ENCODE measurements at regions not wholly inside any gene's neighbourhood (a gene's known extent, or its start where the extent isn't known, plus 50 kb on each side); places are given as distances from the start of the nearest gene placed in this dataset.

GRCh38 chr4:179509489-179509888 lies 2067.3 kb upstream of the AGA start:
- H3K4me3 ChIP-seq (ENCODE audit: low read length), result no peak overlapping the region
- DNase-seq (ENCODE audit: low read depth), result no peak
- TF ChIP-seq CTCF (conservative IDR thresholded peaks at IDR 0.05; ENCODE audit: low read length), result no peak

GRCh38 chr4:179521952-179522351 lies 2079.7 kb upstream of the AGA start:
- H3K4me3 ChIP-seq (ENCODE audit: low read length), result no peak overlapping the region
- TF ChIP-seq CTCF (conservative IDR thresholded peaks at IDR 0.05; ENCODE audit: low read length), result no peak
- DNase-seq (ENCODE audit: low read depth), result no peak

- DNase-seq (ENCODE audit: low read depth), result no peak
- no peak for TF ChIP-seq CTCF (conservative IDR thresholded peaks at IDR 0.05; ENCODE audit: low read length)
- no peak overlapping the region for H3K4me3 ChIP-seq (ENCODE audit: low read length)
Observed at GRCh38 chr4:179530958-179531357, 2088.7 kb upstream of the AGA start.

- H3K4me3 ChIP-seq (ENCODE audit: low read length), result no peak overlapping the region
- no peak for TF ChIP-seq CTCF (conservative IDR thresholded peaks at IDR 0.05; ENCODE audit: low read length)
- no peak for DNase-seq (ENCODE audit: low read depth)
Observed at GRCh38 chr4:179536694-179537093, 2094.5 kb upstream of the AGA start.

GRCh38 chr4:179539641-179540040 lies 2097.4 kb upstream of the AGA start:
- no peak for TF ChIP-seq CTCF (conservative IDR thresholded peaks at IDR 0.05; ENCODE audit: low read length)
- DNase-seq (ENCODE audit: low read depth), result no peak
- no peak overlapping the region for H3K4me3 ChIP-seq (ENCODE audit: low read length)

GRCh38 chr4:179543771-179544170 lies 2101.5 kb upstream of the AGA start:
- no peak for DNase-seq (ENCODE audit: low read depth)
- TF ChIP-seq CTCF (conservative IDR thresholded peaks at IDR 0.05; ENCODE audit: low read length), result no peak
- H3K4me3 ChIP-seq (ENCODE audit: low read length), result no peak overlapping the region

- no peak for DNase-seq (ENCODE audit: low read depth)
- TF ChIP-seq CTCF (conservative IDR thresholded peaks at IDR 0.05; ENCODE audit: low read length), result no peak
Observed at GRCh38 chr4:179544496-179544895, 2102.3 kb upstream of the AGA start.

More at GRCh38 chr4:179544496-179544895, 2102.3 kb upstream of the AGA start:
- H3K4me3 ChIP-seq (ENCODE audit: low read length), result no peak overlapping the region
